Chondrocyte (in vitro differentiated cells): ENCODE measurements at regions not wholly inside any gene's neighbourhood (a gene's known extent, or its start where the extent isn't known, plus 50 kb on each side); places are given as distances from the start of the nearest gene placed in this dataset.

Experiments used
- DNase-seq: peaks from one replicate; pipeline ENCODE4 v3.0.0; 2021; ENCODE audit warnings: mixed read lengths, low spot score
- H3K27ac Mint-ChIP-seq: one replicate; pipeline ENCODE4 v1.8.0; 2021; ENCODE audit warnings: mild to moderate bottlenecking, moderate library complexity, mixed read lengths; ENCODE audit not compliant: unreplicated experiment
- H3K27me3 Mint-ChIP-seq: 2 replicates; pipeline ENCODE4 v1.8.0; 2021; ENCODE audit warnings: low read depth, mixed read lengths
- H3K36me3 Mint-ChIP-seq: 2 replicates; pipeline ENCODE4 v1.8.0; 2021; ENCODE audit warnings: low read depth, mixed read lengths
- H3K4me1 Mint-ChIP-seq: 2 replicates; pipeline ENCODE4 v1.8.0; 2021; ENCODE audit warnings: low read depth, mild to moderate bottlenecking, mixed read lengths
- H3K4me3 Mint-ChIP-seq: one replicate; pipeline ENCODE4 v1.8.0; 2021; ENCODE audit warnings: mild to moderate bottlenecking, moderate library complexity, mixed read lengths; ENCODE audit not compliant: unreplicated experiment
- H3K9me3 Mint-ChIP-seq: 2 replicates; pipeline ENCODE4 v1.8.0; 2021; ENCODE audit warnings: low read depth, mixed read lengths
- TF ChIP-seq, protein P1 (sequence below): fragments of 200-600 bp; sonication (generic); IDR thresholded peaks from 2 replicates; pipeline ENCODE4 v1.5.0; 2021; ENCODE audit warnings: antibody characterized with exemption, mild to moderate bottlenecking, moderate library complexity

DNA sequence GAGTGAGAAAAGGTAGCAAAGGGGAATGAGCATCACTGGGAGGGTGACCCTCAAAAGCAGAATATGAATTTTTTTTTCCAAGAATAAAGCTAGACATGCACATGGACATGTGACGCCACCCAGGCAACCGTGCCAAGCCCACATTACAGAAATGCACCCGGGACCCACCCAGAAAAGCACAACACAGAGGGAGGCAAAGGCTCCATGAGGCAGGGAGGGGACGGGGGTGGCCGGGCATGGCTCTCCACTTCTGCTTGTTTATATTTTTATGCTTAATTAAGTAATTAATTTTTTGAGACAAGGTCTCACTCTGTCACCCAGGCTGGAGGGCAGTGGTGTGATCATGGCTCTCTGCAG, 1524.3 kb downstream of the BRD1 start:
- no peaks in the 10 kb centered on the region for H3K36me3 Mint-ChIP-seq
- TF ChIP-seq, protein P1, sequence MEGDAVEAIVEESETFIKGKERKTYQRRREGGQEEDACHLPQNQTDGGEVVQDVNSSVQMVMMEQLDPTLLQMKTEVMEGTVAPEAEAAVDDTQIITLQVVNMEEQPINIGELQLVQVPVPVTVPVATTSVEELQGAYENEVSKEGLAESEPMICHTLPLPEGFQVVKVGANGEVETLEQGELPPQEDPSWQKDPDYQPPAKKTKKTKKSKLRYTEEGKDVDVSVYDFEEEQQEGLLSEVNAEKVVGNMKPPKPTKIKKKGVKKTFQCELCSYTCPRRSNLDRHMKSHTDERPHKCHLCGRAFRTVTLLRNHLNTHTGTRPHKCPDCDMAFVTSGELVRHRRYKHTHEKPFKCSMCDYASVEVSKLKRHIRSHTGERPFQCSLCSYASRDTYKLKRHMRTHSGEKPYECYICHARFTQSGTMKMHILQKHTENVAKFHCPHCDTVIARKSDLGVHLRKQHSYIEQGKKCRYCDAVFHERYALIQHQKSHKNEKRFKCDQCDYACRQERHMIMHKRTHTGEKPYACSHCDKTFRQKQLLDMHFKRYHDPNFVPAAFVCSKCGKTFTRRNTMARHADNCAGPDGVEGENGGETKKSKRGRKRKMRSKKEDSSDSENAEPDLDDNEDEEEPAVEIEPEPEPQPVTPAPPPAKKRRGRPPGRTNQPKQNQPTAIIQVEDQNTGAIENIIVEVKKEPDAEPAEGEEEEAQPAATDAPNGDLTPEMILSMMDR, result no peak
- no peaks in the 10 kb centered on the region for H3K9me3 Mint-ChIP-seq
- no peak overlapping the region for H3K27ac Mint-ChIP-seq
- peaks cover 24% of the 10 kb centered on the region for H3K27me3 Mint-ChIP-seq
- no peaks in the 10 kb centered on the region for H3K4me1 Mint-ChIP-seq
- no peak for DNase-seq
- no peak overlapping the region for H3K4me3 Mint-ChIP-seq

DNA sequence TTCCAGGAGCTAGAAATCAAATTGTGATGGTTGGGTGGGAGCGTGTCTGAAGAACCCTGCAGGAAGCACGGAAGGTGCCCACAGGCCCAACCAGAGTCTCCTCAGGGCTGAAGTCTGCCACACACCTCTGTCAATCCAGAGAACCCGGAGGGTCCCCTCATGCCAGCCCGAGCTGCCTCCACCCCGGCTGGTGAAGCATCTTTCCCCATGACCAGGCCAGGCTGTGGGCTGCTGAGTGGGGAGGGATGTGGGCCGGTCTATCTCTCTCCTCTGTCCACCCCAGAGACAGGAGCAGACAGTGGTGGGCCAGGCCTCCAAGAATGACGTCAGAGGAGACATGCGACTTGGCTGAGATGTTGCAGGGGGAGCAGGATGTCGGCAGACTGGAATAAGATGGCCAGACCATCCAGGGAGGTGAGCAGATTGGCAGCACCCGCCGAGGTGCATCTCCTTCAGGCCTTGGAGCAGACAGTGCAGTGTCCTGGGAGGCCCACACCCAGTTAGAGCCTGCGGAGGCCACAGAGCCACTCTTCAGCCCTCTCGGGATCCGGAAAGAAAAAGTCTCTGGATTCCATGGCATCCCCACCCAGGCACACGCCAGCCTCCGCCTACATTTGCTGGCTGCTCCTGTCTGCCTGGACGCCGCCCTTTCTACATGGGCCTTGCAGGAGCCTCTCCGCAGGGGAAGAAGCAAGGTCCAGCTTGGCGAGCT, 1524.9 kb downstream of the BRD1 start:
- H3K27ac Mint-ChIP-seq, result no peak overlapping the region
- H3K4me3 Mint-ChIP-seq, result no peak overlapping the region
- H3K4me1 Mint-ChIP-seq, result no peaks in the 10 kb centered on the region
- DNase-seq, result no peak
- peaks cover 24% of the 10 kb centered on the region for H3K27me3 Mint-ChIP-seq
- TF ChIP-seq, protein P1, result no peak
- no peaks in the 10 kb centered on the region for H3K36me3 Mint-ChIP-seq
- no peaks in the 10 kb centered on the region for H3K9me3 Mint-ChIP-seq

DNA sequence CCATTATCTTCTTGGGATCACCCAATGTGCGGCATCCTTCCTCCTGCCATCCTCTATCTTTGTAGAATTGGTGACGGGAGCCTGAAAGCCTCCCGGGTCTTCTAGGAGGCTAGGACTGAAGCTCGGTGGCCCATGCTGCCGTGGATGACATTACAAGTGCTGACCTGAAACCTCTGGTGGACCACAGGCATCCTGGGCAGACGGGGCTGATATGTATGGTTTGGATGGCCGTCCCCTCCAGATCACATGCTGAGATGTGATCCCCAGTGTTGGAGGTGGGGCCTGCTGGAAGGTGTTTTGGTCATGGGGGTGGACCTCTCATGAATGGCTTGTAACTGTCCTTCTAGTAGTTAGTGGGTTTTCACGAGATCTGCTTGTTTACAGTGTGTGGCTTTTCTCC, 1525.8 kb downstream of the BRD1 start:
- no peaks in the 10 kb centered on the region for H3K4me1 Mint-ChIP-seq
- no peak overlapping the region for H3K27ac Mint-ChIP-seq
- no peak for DNase-seq
- peaks cover 26% of the 10 kb centered on the region for H3K27me3 Mint-ChIP-seq
- TF ChIP-seq, protein P1, result no peak
- H3K9me3 Mint-ChIP-seq, result no peaks in the 10 kb centered on the region
- no peak overlapping the region for H3K4me3 Mint-ChIP-seq
- no peaks in the 10 kb centered on the region for H3K36me3 Mint-ChIP-seq

DNA sequence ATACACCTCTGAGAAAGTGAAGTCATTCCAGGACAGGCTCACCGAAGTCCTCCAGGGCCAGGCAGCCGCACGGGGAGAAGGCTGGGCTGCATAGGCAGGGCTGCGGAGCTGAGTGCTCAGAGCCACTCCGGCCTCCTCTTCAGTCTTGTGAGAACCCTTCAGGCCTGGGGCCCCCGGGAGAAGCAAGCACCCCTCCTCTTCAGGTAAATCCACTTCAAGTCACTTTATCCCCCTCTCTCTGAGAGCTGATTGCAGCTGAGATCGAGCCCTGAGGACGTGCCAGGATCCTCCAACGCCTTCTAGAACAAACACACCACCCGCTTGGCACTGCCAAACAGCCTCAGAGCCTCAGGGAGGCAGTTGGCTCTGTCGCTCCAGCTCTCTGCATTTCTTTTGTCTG, 1526.3 kb downstream of the BRD1 start:
- Mint-ChIP-seq H3K9me3 (no peaks in the 10 kb centered on the region), H3K27ac (no peak overlapping the region), H3K27me3 (peaks cover 26% of the 10 kb centered on the region), H3K36me3 (no peaks in the 10 kb centered on the region), H3K4me3 (no peak overlapping the region), H3K4me1 (no peaks in the 10 kb centered on the region)
- no peak for DNase-seq
- TF ChIP-seq, protein P1, result no peak

DNA sequence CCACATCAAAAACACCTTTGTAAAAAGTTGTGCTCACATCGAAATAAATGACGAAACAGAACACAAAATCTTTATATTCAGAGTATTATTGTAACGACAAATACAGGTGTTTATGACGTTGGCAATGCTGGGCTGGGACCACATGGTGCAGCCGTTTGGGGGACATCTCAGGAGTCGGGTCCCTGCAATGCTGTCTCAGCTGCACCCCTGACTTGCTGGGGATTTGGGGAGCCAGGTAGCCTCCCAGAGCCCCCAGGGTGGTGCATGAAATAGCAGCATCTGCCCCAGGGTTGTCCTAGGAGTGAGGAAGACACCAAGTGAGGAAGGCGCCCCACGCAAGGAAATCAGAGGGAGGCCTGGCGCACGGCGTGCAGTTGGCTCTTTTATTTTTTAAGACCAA, 1526.8 kb downstream of the BRD1 start:
- Mint-ChIP-seq H3K27ac (no peak overlapping the region), H3K27me3 (peaks cover 29% of the 10 kb centered on the region), H3K4me3 (no peak overlapping the region), H3K36me3 (no peaks in the 10 kb centered on the region), H3K4me1 (no peaks in the 10 kb centered on the region), H3K9me3 (no peaks in the 10 kb centered on the region)
- no peak for DNase-seq
- TF ChIP-seq, protein P1, result no peak
